Uterus (tissue), 2 donors: ENCODE measurements at regions not wholly inside any gene's neighbourhood (a gene's known extent, or its start where the extent isn't known, plus 50 kb on each side); places are given as distances from the start of the nearest gene placed in this dataset.

Experiments
- CTCF ChIP-seq, 4 experiments: fragments of 200-600 bp in 2 of 4; fragments of 450-650 bp in 2 of 4; sonication (generic) in 2 of 4; IDR thresholded peaks; one replicate each; pipeline ENCODE4 v1.5.1; 2016 to 2019; ENCODE audit warnings: antibody characterized with exemption in 4 of 4, mild to moderate bottlenecking in 2 of 4, moderate library complexity in 1 of 4
- POLR2A ChIP-seq, 2 donors: fragments of 450-650 bp; IDR thresholded peaks; one replicate each; pipeline ENCODE4 v1.6.1; 2016; ENCODE audit warnings: antibody characterized with exemption in 2 of 2, mild to moderate bottlenecking in 1 of 2, moderate library complexity in 1 of 2

DNA sequence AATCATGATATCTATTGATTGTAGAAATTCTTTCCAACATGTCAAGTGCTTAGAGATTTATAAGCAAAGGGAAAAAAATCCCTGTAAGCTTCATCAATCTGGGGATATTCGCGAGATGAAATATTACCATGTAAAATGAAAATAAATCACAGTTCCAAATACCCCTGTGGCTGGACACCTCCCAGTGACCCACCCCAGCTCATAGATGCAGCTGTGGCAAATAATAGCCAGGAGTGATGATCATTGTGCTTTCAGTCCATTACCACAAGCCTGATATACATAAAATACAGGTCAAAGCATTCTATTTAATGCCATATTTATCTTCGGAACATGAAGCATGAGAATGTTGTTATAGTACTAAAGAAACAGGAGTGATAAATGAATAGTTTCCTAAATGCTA is 274.9 kb upstream of the LRRC7 start:
- TF ChIP-seq CTCF (IDR thresholded peaks at IDR 0.05) (no peak), POLR2A (IDR thresholded peaks at IDR 0.05) (no peak)
